GM23338 (cell line): ENCODE measurements at regions not wholly inside any gene's neighbourhood (a gene's known extent, or its start where the extent isn't known, plus 50 kb on each side); places are given as distances from the start of the nearest gene placed in this dataset.

Experiments
- CREB1 ChIP-seq: fragments of 250-450 bp; sonication (Bioruptor Pico); IDR thresholded peaks from 2 replicates; pipeline ENCODE4 v1.5.0; 2020; ENCODE audit warnings: low read depth, mild to moderate bottlenecking, moderate library complexity
- CTCF ChIP-seq, 2 experiments: fragments of 200-600 bp in 1 of 2; sonication (generic) in 1 of 2; conservative IDR thresholded peaks; 2 replicates each; pipeline versions ENCODE4 v1.5.1 to v1.6.1; 2016 to 2017; ENCODE audit warnings: antibody characterized with exemption in 2 of 2, low read depth in 2 of 2, mild to moderate bottlenecking in 2 of 2, moderate library complexity in 1 of 2
- EZH2 ChIP-seq: fragments of 200-600 bp; sonication (generic); IDR thresholded peaks from one replicate; pipeline ENCODE4 v1.8.0; 2017; ENCODE audit warnings: antibody characterized with exemption, mild to moderate bottlenecking, low read depth; ENCODE audit not compliant: unreplicated experiment
- JUNB ChIP-seq: IDR thresholded peaks from one replicate; pipeline ENCODE4 v1.6.1; 2016; ENCODE audit warnings: antibody characterized with exemption; ENCODE audit not compliant: unreplicated experiment
- POLR2AphosphoS5 ChIP-seq: IDR thresholded peaks from 2 replicates; pipeline ENCODE4 v1.6.1; 2016; ENCODE audit warnings: antibody characterized with exemption, low read depth
- REST ChIP-seq: IDR thresholded peaks from one replicate; pipeline ENCODE4 v1.6.1; 2018; ENCODE audit warnings: antibody characterized with exemption; ENCODE audit not compliant: unreplicated experiment

- no peak for TF ChIP-seq CTCF (conservative IDR thresholded peaks at IDR 0.05; ENCODE audit: low read depth in 2 of 2)
- no peak for TF ChIP-seq POLR2AphosphoS5
- no peak for TF ChIP-seq EZH2
- TF ChIP-seq CREB1 = no peak
- no peak for TF ChIP-seq REST
- no peak for TF ChIP-seq JUNB
Measured at GRCh38 chr4:66376396-66376795, 706.1 kb upstream of the EPHA5 start.
